PC-9 (cell line): ENCODE measurements at regions not wholly inside any gene's neighbourhood (a gene's known extent, or its start where the extent isn't known, plus 50 kb on each side); places are given as distances from the start of the nearest gene placed in this dataset.
A peak's percentile ranks its signal among the peaks of the same experiment; 100 is the strongest.
"Not testable (repeated sequence)": the region's sequence is repeated elsewhere in the genome, so short reads cannot be mapped to it uniquely, and the experiment has no call there.

Experiments
- BruUV-seq: library from RNA; stranded (reverse); fragments of 400-500 nt; replicated peaks from 2 replicates; lab custom pipeline; 2021; lab: Mats Ljungman, UMichigan
- CTCF ChIA-PET: fragments of 300-600 bp; sonication (Branson Sonifier 250); formaldehyde crosslinking; loops from one replicate; lab custom pipeline; 2022; ENCODE audit warnings: antibody characterized with exemption; lab: Charles Lee
- POLR2A ChIA-PET: fragments of 300-600 bp; sonication (Branson Sonifier 250); formaldehyde crosslinking; loops from one replicate; lab custom pipeline; 2022; ENCODE audit warnings: antibody characterized with exemption; ENCODE audit not compliant: unreplicated experiment; lab: Charles Lee
- DNase-seq, 2 experiments: peaks; one replicate each; pipeline versions ENCODE4 v3.0.0 to v3.0.0-alpha.2; 2015 to 2022; ENCODE audit warnings: mixed read lengths in 1 of 2
- H2AFZ ChIP-seq: fragments of 200-600 bp; sonication (generic); 2 replicates; pipeline ENCODE4 v1.8.1; 2017; ENCODE audit warnings: antibody characterized with exemption
- H3F3A ChIP-seq: fragments of 200-600 bp; sonication (generic); 2 replicates; pipeline ENCODE4 v1.8.1; 2017; ENCODE audit warnings: antibody characterized with exemption, mild to moderate bottlenecking, low read depth; ENCODE audit not compliant: insufficient read depth
- H3K27ac ChIP-seq: fragments of 200-600 bp; sonication (generic); 2 replicates; pipeline ENCODE4 v1.6.1; 2016; ENCODE audit warnings: mixed run types
- H3K27me3 ChIP-seq: fragments of 200-600 bp; sonication (generic); 2 replicates; pipeline ENCODE4 v1.6.1; 2016; ENCODE audit warnings: low read depth, mixed run types; ENCODE audit not compliant: insufficient read depth
- H3K36me3 ChIP-seq: fragments of 200-600 bp; sonication (generic); 2 replicates; pipeline ENCODE4 v1.6.1; 2016; ENCODE audit warnings: low read depth, mixed run types
- H3K4me1 ChIP-seq: fragments of 200-600 bp; sonication (generic); replicated peaks from 2 replicates; pipeline ENCODE4 v1.6.1; 2016; ENCODE audit warnings: mixed run types; ENCODE audit not compliant: insufficient read depth
- H3K4me2 ChIP-seq: fragments of 200-600 bp; sonication (generic); 2 replicates; pipeline ENCODE4 v1.6.1; 2017; ENCODE audit warnings: mixed run types
- H3K4me3 ChIP-seq: fragments of 200-600 bp; sonication (generic); 2 replicates; pipeline ENCODE4 v1.6.1; 2016; ENCODE audit warnings: mixed run types
- H3K79me2 ChIP-seq: fragments of 200-600 bp; sonication (generic); 2 replicates; pipeline ENCODE4 v1.6.1; 2017; ENCODE audit warnings: low read depth, mixed run types
- H3K9me2 ChIP-seq: fragments of 200-600 bp; sonication (generic); 2 replicates; pipeline ENCODE4 v1.8.1; 2017; ENCODE audit warnings: mild to moderate bottlenecking; ENCODE audit not compliant: insufficient read depth
- H3K9me3 ChIP-seq: fragments of 200-600 bp; sonication (generic); 2 replicates; pipeline ENCODE4 v1.8.1; 2016; ENCODE audit warnings: low read depth; ENCODE audit not compliant: insufficient read depth
- H4K20me1 ChIP-seq: fragments of 200-600 bp; sonication (generic); 2 replicates; pipeline ENCODE4 v1.8.1; 2017; ENCODE audit not compliant: insufficient read depth
- EZH2 ChIP-seq: fragments of 200-600 bp; sonication (generic); IDR thresholded peaks from 2 replicates; pipeline ENCODE4 v1.8.0; 2017; ENCODE audit warnings: antibody characterized with exemption, low read depth
- intact Hi-C: fragments of 100-400 bp; cut with micrococcal nuclease; formaldehyde crosslinking; loops from one replicate; pipeline ENCODE4 v1.10.0; 2022; ENCODE audit not compliant: unreplicated experiment
- TF ChIP-seq, protein P1 (sequence below): fragments of 200-600 bp; sonication (generic); conservative IDR thresholded peaks from 2 replicates; pipeline ENCODE4 v1.6.1; 2017; ENCODE audit warnings: mixed run types, antibody characterized with exemption, mild to moderate bottlenecking, moderate library complexity

DNA sequence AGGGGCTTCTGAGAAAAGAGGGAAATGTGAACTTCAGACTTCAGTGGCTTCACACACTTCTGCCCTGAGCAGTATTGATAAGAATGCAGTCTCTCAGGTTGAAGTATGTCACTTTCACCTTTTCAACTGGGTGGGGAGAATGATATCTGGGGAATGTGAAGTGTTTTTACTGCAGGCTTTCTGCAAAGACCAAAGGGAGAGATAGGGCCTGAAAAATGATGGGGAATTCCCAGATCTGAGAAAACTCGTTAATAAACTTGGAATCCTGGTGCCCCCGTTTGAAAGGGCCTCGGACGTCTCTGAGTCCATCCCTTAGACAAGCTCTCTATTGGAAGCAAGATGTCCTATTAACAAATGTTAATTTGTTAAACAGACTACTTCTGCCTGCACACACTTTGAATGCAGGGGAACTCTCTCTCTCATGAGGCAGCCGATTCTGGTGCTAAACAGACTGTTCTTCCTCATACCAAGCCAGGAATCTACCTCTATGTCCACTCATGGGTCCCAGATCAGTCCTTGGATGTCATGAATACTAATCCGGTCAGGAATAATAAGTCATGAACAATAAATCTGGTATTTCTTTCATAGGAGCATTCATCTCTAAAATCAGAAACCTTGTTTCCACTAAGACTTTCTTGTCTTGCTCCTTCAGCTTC is 193.6 kb downstream of the JCAD start:
- Histone ChIP-seq H3K4me2 (peak overlapping the region; percentile 58), H3K27me3 (no peaks in the 10 kb centered on the region), H3K4me1 (peaks cover 62% of the 10 kb centered on the region), H3K36me3 (no peaks in the 10 kb centered on the region), H3K27ac (peak overlapping the region; percentile 98), H2AFZ (peak overlapping the region; percentile 29; the same call in 1 of the 2 replicates), H3F3A (peaks cover 53% of the 10 kb centered on the region), H4K20me1 (no peaks in the 10 kb centered on the region), H3K9me2 (no peaks in the 10 kb centered on the region), H3K9me3 (no peaks in the 10 kb centered on the region), H3K4me3 (no peak overlapping the region), H3K79me2 (no peaks in the 10 kb centered on the region)
- intact Hi-C loops: loop anchor here (1.0 kb wide), 2 partner anchors 54 to 92 kb away; no protein-coding TSS in a partner anchor
- DNase-seq: peak; percentile 56 to 94
- TF ChIP-seq EZH2: no peak
- TF ChIP-seq, protein P1, sequence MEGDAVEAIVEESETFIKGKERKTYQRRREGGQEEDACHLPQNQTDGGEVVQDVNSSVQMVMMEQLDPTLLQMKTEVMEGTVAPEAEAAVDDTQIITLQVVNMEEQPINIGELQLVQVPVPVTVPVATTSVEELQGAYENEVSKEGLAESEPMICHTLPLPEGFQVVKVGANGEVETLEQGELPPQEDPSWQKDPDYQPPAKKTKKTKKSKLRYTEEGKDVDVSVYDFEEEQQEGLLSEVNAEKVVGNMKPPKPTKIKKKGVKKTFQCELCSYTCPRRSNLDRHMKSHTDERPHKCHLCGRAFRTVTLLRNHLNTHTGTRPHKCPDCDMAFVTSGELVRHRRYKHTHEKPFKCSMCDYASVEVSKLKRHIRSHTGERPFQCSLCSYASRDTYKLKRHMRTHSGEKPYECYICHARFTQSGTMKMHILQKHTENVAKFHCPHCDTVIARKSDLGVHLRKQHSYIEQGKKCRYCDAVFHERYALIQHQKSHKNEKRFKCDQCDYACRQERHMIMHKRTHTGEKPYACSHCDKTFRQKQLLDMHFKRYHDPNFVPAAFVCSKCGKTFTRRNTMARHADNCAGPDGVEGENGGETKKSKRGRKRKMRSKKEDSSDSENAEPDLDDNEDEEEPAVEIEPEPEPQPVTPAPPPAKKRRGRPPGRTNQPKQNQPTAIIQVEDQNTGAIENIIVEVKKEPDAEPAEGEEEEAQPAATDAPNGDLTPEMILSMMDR: no peak
- POLR2A ChIA-PET: interaction anchor here (0.5 to 1.0 kb wide), 8 partner anchors 53 to 725 kb away, joined by 3 to 20 read pairs (median 5); no protein-coding TSS in a partner anchor
- no TSS peak for BruUV-seq
- CTCF ChIA-PET: interaction anchor here (1.1 kb wide), 1 partner anchor 9 kb away, joined by 3 read pairs; no protein-coding TSS in a partner anchor

DNA sequence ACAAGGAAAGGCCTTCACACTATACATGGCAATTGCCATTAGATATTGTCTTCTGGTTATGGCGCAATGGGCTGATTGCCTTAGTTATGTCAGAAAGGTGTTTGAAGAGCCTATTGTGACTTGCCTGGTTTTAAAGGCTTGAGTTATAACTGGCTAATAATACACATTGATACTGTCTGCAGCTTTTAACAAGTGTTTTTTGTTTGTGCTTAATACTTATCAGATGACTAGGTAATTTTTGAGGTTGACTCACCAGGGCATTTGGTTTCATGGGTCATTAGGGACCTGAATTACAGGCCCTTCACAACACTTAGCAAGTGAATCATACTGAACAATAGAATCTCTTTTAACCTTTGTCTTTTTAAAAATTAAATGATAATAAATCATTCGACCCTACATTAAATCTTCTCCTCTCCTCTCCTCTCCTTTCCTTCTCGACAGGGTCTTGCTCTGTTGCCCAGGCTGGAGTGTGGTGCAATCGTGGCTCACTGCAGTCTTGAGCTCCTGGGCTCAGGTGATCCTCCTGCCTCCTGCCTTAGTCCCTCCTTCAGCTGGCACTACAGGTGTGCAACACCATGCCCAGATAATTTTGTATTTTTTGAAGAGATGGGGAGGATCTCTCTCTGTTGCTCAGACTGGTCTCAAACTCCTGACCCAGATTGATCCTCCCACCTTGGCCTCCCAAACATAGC is 196.3 kb downstream of the JCAD start:
- TF ChIP-seq, protein P1: no peak
- CTCF ChIA-PET: interaction anchor here (0.6 kb wide), 1 partner anchor 202 kb away, joined by 5 read pairs; no protein-coding TSS in a partner anchor
- Histone ChIP-seq H3K4me3 (peak overlapping the region; percentile 16; the same call in 1 of the 2 replicates), H3K9me2 (no peaks in the 10 kb centered on the region), H3K4me2 (peak overlapping the region; percentile 50), H3K4me1 (peaks cover 74% of the 10 kb centered on the region), H3K27ac (peak overlapping the region; percentile 96), H3K79me2 (no peaks in the 10 kb centered on the region), H2AFZ (no peak overlapping the region), H3K27me3 (no peaks in the 10 kb centered on the region), H3K36me3 (no peaks in the 10 kb centered on the region), H4K20me1 (no peaks in the 10 kb centered on the region), H3F3A (peaks cover 56% of the 10 kb centered on the region), H3K9me3 (no peaks in the 10 kb centered on the region)
- POLR2A ChIA-PET: interaction anchor here (0.6 to 1.2 kb wide), 4 partner anchors 25 to 133 kb away, joined by 3 to 8 read pairs (median 4); no protein-coding TSS in a partner anchor
- intact Hi-C loops: loop anchor here (1.0 to 5.0 kb wide), 5 partner anchors 56 to 324 kb away; no protein-coding TSS in a partner anchor
- DNase-seq: peak; percentile 49 to 98
- BruUV-seq: no TSS peak

DNA sequence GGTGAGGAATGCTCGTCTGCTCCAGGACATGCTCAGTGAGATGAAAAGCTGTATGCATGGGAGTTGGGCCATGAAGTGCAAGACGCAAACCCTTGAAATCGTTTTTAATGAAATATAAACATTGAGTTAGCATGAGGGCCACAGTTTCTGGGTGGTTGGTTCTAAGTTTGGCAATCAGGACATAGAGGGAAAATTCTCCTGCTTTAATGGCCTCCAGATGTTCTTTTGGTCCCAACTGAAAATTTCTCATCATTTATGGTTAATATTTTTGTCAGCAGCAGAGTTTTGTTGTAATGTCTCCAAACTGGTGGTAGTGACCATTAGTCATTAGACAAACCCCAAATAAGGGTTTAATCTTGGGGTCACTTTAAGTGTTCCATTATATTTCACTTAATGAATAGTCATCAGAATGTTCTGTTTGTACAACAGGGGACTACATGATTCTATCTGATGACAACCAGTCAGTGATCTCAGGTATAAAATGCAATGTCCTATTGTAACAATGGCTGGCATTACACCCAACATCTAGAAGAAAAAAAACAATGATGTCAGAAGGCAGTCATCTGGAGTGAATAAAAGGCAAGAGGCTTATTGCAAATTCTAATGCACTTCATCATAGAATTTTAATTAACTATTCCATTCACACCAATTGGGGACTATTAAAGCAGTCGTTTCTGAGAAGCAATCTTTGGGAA is 197.4 kb downstream of the JCAD start:
- CTCF ChIA-PET: no interaction called here
- POLR2A ChIA-PET: no interaction called here

DNA sequence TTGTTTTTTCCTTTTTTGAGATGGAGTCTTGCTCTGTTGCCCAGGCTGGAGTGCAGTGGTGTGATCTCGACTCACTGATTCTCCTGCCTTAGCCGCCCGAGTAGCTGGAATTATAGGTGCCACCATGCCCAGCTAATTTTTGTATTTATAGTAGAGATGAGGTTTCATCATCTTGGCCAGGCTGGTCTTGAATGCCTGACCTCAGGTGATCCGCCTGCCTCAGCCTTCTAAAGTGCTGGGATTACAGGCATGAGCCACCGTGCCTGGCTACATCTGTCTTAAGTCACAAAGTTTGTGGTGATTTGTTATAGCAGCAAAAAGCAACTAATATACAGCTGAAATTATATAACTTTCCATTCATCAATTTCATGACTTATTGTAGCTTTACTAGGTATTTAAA is 198.2 kb downstream of the JCAD start:
- POLR2A ChIA-PET: interaction anchor here (0.6 kb wide), 1 partner anchor 126 kb away, joined by 3 read pairs; no protein-coding TSS in a partner anchor
- H3K4me3 ChIP-seq: not testable (repeated sequence)

More for the DNA sequence above, 197.4 kb downstream of the JCAD start:
- TF ChIP-seq EZH2: no peak
- TF ChIP-seq, protein P1: no peak
- H3K27ac ChIP-seq: peak overlapping the region; percentile 96
- peak in 1 of 2 experiments; percentile 38 for DNase-seq
- peak overlapping the region; percentile 47 for H3K4me2 ChIP-seq
- no peaks in the 10 kb centered on the region for H3K27me3 ChIP-seq
- H3K9me3 ChIP-seq: no peaks in the 10 kb centered on the region
- intact Hi-C loops: loop anchor here (1.0 to 5.0 kb wide), 3 partner anchors 55 to 325 kb away; no protein-coding TSS in a partner anchor
- H3K4me3 ChIP-seq: peak overlapping the region; percentile 16; the same call in 1 of the 2 replicates
- BruUV-seq: no TSS peak
- H2AFZ ChIP-seq: no peak overlapping the region
- H3K36me3 ChIP-seq: no peaks in the 10 kb centered on the region
- no peaks in the 10 kb centered on the region for H3K79me2 ChIP-seq
- peaks cover 73% of the 10 kb centered on the region for H3K4me1 ChIP-seq
- H3K9me2 ChIP-seq: no peaks in the 10 kb centered on the region
- H4K20me1 ChIP-seq: no peaks in the 10 kb centered on the region
- peaks cover 56% of the 10 kb centered on the region for H3F3A ChIP-seq

More for the DNA sequence above, 198.2 kb downstream of the JCAD start:
- H2AFZ ChIP-seq, CTCF ChIA-PET, H3K36me3 ChIP-seq, DNase-seq, H3K4me2 ChIP-seq, H4K20me1 ChIP-seq, H3K9me2 ChIP-seq, H3K27me3 ChIP-seq, H3K9me3 ChIP-seq, H3K79me2 ChIP-seq, BruUV-seq: not testable (repeated sequence)
- intact Hi-C loops: loop anchor here (5.0 kb wide), 2 partner anchors 104 to 326 kb away; no protein-coding TSS in a partner anchor
- Histone ChIP-seq H3F3A (peaks cover 48% of the 10 kb centered on the region), H3K27ac (peak overlapping the region; percentile 96; the same call in 1 of the 2 replicates), H3K4me1 (peaks cover 66% of the 10 kb centered on the region)
